ENCODE measurements at regions not wholly inside any gene's neighbourhood (a gene's known extent, or its start where the extent isn't known, plus 50 kb on each side); places are given as distances from the start of the nearest gene placed in this dataset.

GRCh38 chr16:82260212-82260795 is 90.3 kb upstream of the MPHOSPH6 start:
- Mint-ChIP-seq H3K27me3 (ENCODE audit: low read depth, poor library complexity) (peaks cover 34% of the 10 kb centered on the region), H3K9me3 (no peaks in the 10 kb centered on the region), H3K27ac (no peak overlapping the region), H3K4me3 (no peak overlapping the region), H3K4me1 (peaks cover 18% of the 10 kb centered on the region), H3K36me3 (ENCODE audit: low read depth) (no peaks in the 10 kb centered on the region)
- TF ChIP-seq CTCF (IDR thresholded peaks at IDR 0.05) = no peak
- DNase-seq = no peak

GRCh38 chr16:82259731-82260130 is 89.7 kb upstream of the MPHOSPH6 start:
- H3K36me3 Mint-ChIP-seq (ENCODE audit: low read depth) = no peaks in the 10 kb centered on the region
- H3K4me3 Mint-ChIP-seq = no peak overlapping the region
- DNase-seq = no peak
- peaks cover 12% of the 10 kb centered on the region for H3K4me1 Mint-ChIP-seq
- H3K27ac Mint-ChIP-seq = no peak overlapping the region
- H3K27me3 Mint-ChIP-seq (ENCODE audit: low read depth, poor library complexity) = peaks cover 34% of the 10 kb centered on the region
- no peaks in the 10 kb centered on the region for H3K9me3 Mint-ChIP-seq
- TF ChIP-seq CTCF (IDR thresholded peaks at IDR 0.05) = no peak

GRCh38 chr16:82257990-82258389 is 88.0 kb upstream of the MPHOSPH6 start:
- H3K9me3 Mint-ChIP-seq = no peaks in the 10 kb centered on the region
- H3K36me3 Mint-ChIP-seq (ENCODE audit: low read depth) = no peaks in the 10 kb centered on the region
- no peak overlapping the region for H3K27ac Mint-ChIP-seq
- H3K27me3 Mint-ChIP-seq (ENCODE audit: low read depth, poor library complexity) = peaks cover 34% of the 10 kb centered on the region
- H3K4me1 Mint-ChIP-seq = no peaks in the 10 kb centered on the region
- TF ChIP-seq CTCF (IDR thresholded peaks at IDR 0.05) = no peak
- DNase-seq = no peak
- H3K4me3 Mint-ChIP-seq = no peak overlapping the region

- Mint-ChIP-seq H3K27ac (no peak overlapping the region), H3K36me3 (ENCODE audit: low read depth) (no peaks in the 10 kb centered on the region), H3K4me1 (no peaks in the 10 kb centered on the region), H3K4me3 (no peak overlapping the region), H3K27me3 (ENCODE audit: low read depth, poor library complexity) (peaks cover 6% of the 10 kb centered on the region), H3K9me3 (peaks cover 5% of the 10 kb centered on the region)
- no peak for DNase-seq
- TF ChIP-seq CTCF (IDR thresholded peaks at IDR 0.05) = no peak
Measured at GRCh38 chr16:82252582-82252981, 82.6 kb upstream of the MPHOSPH6 start.

GRCh38 chr16:82248677-82249076 is 78.7 kb upstream of the MPHOSPH6 start:
- H3K27ac Mint-ChIP-seq = no peak overlapping the region
- H3K36me3 Mint-ChIP-seq (ENCODE audit: low read depth) = no peaks in the 10 kb centered on the region
- peaks cover 10% of the 10 kb centered on the region for H3K27me3 Mint-ChIP-seq (ENCODE audit: low read depth, poor library complexity)
- no peak overlapping the region for H3K4me3 Mint-ChIP-seq
- no peaks in the 10 kb centered on the region for H3K4me1 Mint-ChIP-seq
- TF ChIP-seq CTCF (IDR thresholded peaks at IDR 0.05) = no peak
- peaks cover 16% of the 10 kb centered on the region for H3K9me3 Mint-ChIP-seq
- no peak for DNase-seq

- Mint-ChIP-seq H3K9me3 (peaks cover 19% of the 10 kb centered on the region), H3K36me3 (ENCODE audit: low read depth) (no peaks in the 10 kb centered on the region), H3K27ac (no peak overlapping the region), H3K4me3 (no peak overlapping the region), H3K4me1 (no peaks in the 10 kb centered on the region), H3K27me3 (ENCODE audit: low read depth, poor library complexity) (peaks cover 10% of the 10 kb centered on the region)
- TF ChIP-seq CTCF (IDR thresholded peaks at IDR 0.05) = no peak
- no peak for DNase-seq
Measured at GRCh38 chr16:82248012-82248656, 78.1 kb upstream of the MPHOSPH6 start.
